CD4-positive, alpha-beta T cell treated with Interleukin-2 at 100 ng/mL for 4 hours (primary cell): ENCODE measurements at regions not wholly inside any gene's neighbourhood (a gene's known extent, or its start where the extent isn't known, plus 50 kb on each side); places are given as distances from the start of the nearest gene placed in this dataset.

Experiments used
- DNase-seq: peaks from one replicate; pipeline ENCODE4 v3.0.0-alpha.2; 2020; ENCODE audit warnings: low spot score

DNA sequence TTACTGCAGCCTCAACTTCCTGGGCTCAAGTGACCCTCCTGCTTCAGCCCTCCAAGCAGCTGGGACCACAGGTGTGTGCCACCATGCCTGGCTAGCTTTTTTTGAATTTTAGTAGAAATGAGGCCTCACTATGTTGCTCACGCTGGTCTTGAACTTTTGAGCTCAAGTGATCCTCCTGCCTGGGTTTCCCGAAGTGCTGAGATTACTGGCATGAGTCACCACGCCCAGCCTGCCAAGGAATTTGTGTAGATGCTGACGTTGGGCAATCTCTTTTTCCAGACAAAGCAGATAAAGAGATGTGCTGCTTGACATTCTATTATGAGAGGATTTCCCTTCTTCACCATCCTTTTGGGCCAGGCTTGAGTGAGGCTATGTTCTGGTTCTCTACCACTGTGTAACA, 254.5 kb upstream of the RPS6KA3 start:
- no peak for DNase-seq

- DNase-seq = no peak
Measured at GRCh38 chrX:20519826-20520225, 253.1 kb upstream of the RPS6KA3 start.

DNA sequence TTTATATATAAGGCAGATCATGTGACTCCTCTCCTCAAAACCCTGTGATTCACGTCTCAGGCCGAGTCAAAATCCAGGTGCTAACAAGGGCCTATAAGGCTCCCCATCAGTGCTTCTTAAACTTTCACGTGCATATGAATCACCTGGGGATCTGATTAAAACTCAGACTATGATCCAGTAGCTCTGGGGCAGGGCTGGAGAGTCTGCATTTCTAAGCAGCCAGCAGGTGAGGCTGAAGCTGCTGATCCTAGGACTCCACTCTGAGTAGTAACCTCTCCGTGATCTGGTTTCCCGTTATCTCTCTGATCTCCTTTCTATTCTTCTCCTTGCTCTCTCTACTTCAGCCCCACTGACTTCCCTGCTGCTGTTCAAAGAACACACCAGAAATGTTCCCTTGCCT, 252.4 kb upstream of the RPS6KA3 start:
- DNase-seq = no peak

GRCh38 chrX:20517565-20517964, 250.9 kb upstream of the RPS6KA3 start:
- no peak for DNase-seq

DNA sequence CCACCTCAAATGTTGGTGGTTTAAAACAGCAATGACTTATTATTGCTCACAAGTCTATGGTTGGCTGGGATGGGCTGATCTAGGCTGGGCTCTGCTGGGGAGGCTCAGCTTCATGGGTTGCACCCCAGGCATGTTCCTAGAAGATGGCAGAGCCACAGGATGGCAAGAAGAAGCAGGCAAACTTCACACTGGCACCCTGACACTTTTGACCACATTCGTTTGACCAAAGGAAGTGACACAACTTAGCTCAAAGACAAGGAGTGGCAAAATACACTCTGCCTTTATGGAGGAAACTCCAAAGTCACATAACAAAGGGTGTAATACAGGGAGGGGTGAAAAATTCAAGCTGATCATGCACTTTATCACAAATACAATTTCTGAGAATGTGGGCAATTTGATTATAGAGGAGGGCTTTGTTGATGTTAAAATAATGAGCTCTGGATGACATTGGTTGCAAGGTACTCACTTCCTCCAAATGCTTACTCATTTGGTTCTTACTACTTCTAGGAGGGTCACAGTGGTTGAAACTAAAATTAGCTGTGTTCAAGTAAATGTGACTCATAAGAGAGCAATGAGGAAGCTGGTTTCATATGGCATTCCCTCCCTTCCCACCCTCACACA, 249.2 kb upstream of the RPS6KA3 start:
- peak; percentile 25 for DNase-seq

DNA sequence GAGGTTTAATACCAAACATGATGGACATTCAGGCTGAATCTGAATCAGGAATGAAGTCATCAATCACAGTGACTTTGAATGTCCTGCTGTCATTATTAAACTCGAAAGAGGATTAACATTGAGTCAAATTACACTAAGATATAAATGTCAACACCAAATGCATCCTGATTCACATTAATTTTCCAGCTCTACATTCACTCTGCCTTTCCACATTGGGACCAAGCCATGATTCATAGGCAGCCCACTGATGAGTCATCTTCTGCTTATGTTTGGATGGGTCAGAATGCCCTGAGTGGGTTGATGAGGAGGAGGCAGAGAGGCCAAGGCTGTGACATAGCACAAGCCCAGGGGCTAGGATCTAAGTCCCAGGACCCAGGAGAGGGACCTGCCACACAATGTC, 247.6 kb upstream of the RPS6KA3 start:
- no peak for DNase-seq

DNA sequence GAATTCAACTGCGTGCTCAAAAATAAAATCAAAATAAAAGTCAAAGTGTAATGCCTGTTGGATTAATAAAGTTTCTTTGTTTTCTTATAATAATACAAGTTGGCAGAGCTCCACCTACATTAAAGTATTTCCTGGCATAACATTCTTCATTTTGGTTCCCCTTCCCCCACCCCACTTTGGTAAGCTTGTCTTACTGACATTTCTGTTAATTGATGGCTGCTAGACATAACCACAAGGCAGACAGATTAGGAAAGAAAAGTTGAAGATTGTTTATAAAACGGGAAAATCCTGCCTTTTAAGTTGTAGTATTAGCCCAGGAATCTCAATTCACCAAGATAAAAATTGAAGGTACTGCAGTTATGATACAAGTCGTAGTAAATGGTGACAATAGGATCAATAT, 246.5 kb upstream of the RPS6KA3 start:
- no peak for DNase-seq

DNA sequence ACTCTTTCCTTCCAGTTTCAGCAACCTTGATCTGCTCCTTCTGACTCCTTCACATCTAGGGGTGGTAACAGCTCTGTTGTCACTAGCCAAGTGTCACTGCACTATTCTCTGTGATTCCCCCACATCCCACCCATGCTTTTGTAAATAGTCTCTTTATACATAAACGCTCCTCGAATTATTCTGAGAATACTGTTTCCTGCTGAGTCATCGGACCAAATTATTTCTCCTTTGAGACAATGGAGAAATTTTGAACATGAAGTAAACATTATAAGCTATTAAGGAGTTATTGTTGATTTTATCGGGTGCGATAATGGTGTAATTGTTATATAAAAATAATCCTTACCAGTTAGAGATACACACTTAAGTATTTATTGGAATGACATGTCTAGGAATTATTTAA, 245.1 kb upstream of the RPS6KA3 start:
- DNase-seq = no peak

GRCh38 chrX:20507901-20508620, 241.4 kb upstream of the RPS6KA3 start:
- no peak for DNase-seq

DNA sequence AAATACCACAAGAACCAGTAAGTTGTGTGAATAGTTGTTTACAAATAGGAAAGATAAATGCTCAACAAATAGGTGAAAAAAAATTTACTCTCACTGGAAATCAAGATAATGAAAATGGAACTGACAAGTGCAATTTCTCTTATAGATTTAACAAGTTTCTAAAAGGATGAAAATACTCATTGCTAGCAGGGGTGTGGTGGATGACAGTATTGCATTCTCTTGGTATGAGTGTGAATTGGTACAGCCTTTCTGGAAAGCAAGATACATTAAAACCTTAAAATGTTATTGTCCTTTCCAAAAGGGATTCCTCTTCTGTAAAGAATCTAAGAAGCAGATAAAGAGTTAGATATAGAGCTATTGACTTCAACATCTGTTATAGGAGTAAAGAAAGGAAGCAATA, 240.0 kb upstream of the RPS6KA3 start:
- DNase-seq = no peak

- no peak for DNase-seq
Measured at GRCh38 chrX:20500949-20501348, 234.2 kb upstream of the RPS6KA3 start.

DNA sequence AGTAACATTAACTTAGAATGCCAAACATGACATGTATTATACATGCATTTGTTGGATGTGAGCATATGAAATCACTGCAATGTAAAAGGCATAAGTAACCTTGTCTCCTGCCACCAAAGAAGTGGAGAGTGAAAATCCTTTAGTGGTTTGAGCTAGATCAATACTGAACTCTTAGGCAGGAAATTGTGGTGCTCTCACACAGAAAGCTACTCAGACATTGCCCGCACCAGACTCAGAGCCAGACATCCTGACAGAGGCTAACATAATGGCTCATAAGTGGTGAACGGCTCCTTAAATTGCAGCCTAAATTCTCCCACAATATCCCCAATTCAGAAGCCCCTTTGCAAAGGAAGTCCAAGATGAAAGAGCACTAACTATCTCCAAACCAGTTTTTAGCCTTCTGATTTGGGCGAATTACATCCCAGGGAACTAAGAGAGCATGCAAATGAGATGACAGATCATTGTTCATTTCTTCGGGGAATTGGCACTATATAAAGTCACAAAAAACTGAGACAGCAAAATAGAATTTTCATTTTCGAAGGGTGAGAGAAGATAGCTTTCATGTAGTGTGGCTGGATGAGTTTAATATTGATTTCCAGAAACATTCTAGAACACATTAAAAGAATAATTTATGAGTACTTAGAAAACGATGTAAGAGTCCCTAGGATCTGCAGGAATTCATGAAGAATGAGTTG, 233.6 kb upstream of the RPS6KA3 start:
- DNase-seq = peak; percentile 11

- no peak for DNase-seq
Measured at GRCh38 chrX:20499763-20500162, 233.1 kb upstream of the RPS6KA3 start.

DNA sequence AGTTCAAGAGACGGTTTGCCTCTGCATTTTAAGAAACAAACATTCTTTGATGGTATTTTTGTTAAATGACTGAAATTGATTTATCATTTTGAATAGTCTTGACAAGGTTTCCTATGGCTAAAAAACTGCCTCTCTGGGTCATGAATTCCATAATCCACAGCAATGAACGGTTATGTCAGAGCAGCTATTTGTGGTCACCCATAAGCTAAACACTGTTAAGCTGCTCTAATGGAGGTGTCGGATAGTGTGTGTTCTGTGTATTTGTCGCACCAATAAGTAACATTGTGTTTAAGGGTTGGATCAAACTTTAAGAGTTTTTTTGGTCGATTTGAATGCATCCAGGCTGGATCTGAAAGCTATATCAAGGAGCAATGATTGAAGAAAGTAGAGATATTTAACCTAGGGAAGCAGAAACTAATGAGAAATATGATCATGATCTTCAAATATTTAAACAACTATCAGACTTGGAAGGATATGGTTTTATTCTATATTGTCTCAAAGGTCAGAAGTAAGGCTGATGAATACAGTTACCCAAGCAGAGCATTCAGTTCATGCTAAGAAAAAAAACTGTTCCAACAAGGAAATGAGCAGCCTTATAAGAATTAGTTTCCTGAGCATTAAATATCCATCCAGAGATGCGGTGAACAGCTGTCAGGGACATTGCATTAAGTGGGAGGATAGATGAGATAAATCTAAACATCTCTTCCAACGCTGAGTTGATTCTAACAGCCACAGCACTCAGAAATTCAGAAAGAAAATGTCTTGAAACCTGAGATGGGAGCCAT, 232.3 kb upstream of the RPS6KA3 start:
- no peak for DNase-seq

DNA sequence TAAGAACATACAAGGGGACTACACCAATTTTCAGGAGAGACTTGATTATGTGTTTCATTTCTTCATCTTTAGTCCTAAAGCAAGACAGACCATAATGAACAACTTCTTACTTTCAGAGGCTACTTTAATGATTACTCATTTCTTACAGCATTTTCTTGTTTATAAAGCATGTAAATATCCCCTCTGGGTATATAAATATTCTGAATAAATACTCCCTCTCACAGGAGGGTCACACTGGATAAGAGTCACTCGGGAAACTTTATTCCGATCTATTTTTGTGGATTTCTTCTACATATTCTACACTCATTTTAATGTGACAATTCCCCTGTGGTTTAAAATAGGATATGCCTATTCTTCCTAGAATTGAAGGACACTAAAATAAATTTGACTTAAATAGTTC, 228.9 kb upstream of the RPS6KA3 start:
- no peak for DNase-seq

DNA sequence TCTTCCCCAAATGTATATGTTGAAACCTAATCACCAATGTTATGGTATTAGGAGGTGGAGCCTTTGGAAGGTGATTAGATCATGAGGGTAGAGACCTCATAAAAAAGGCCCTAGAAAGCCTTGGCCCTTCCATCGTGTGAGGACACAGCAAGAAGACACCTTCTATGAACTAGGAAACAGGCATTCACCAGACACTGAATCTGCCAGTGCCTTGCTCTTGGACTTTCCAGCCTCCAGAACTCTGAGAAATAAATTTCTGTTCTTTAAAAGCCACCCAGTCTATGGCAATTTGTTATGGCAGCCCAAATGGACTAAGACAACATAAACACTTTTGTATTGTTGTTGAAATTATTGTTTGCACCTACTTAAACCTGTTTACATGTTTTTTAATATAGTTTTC, 221.8 kb upstream of the RPS6KA3 start:
- DNase-seq = no peak

GRCh38 chrX:20487227-20487626, 220.5 kb upstream of the RPS6KA3 start:
- no peak for DNase-seq

- no peak for DNase-seq
Measured at GRCh38 chrX:20481632-20482031, 214.9 kb upstream of the RPS6KA3 start.

- no peak for DNase-seq
Measured at GRCh38 chrX:20479896-20480295, 213.2 kb upstream of the RPS6KA3 start.

- no peak for DNase-seq
Measured at GRCh38 chrX:20479048-20479447, 212.3 kb upstream of the RPS6KA3 start.

DNA sequence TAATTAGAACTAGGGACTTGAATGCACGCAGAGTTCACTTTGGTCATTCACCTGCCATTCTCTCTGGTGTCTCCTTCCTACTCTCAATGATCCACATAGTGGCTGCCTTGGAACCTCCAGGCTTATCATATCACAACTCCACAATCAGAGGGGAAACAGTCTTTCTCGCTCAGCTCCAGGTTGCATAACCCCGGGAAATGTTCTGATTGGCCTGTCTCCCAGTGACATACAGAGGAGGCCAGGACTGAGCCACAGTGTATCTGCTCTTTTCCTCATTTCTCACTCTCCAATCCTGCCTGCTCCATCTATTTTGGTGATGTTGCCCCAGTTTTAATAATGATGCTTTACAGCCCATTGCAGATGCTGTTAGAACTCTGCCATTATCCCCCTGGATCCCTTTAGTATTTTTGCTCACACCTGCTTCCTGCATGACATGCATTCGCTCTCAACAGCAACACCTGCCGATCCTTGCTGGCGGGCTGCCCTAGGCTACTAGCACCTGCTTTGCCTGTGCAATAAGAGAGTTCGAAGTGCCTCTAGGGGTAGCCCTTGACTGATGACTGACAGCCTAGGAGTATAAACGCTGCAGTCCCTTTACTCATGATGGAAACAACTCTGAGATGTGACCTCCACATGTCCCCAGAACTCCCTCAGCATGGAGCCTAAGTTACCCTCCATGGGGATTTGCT, 211.3 kb upstream of the RPS6KA3 start:
- no peak for DNase-seq

DNA sequence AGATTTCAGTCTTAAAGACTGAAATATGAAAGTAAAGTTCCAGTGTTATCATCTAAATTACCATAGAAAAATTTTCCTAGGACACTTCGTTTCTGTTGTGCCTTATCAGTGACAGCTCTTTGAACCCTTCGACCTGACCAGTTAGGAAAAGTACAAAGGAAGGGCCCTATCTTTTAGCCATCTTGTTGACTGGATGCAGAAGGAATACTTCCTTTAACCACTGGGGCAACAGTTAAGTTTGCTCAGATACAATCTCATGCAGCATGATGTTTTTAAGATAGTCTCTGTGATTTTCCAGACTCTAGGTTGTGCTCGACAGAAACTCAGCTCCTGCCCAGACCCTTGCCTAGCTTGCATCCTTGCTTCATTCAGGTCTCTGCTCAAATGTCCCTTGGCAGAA, 210.5 kb upstream of the RPS6KA3 start:
- DNase-seq = no peak
